Neutrophil (primary cell): ENCODE measurements at regions not wholly inside any gene's neighbourhood (a gene's known extent, or its start where the extent isn't known, plus 50 kb on each side); places are given as distances from the start of the nearest gene placed in this dataset.

ENCODE experiments used
- H3K27ac ChIP-seq: fragments of 200-600 bp; sonication (generic); 2 replicates; pipeline ENCODE4 v1.5.1; 2016; ENCODE audit warnings: mild to moderate bottlenecking, moderate library complexity
- H3K27me3 ChIP-seq: fragments of 200-600 bp; sonication (generic); 2 replicates; pipeline ENCODE4 v1.6.0; 2016; ENCODE audit warnings: mild to moderate bottlenecking
- H3K36me3 ChIP-seq: fragments of 200-600 bp; sonication (generic); 2 replicates; pipeline ENCODE4 v1.5.1; 2017
- H3K4me1 ChIP-seq, 2 experiments: fragments of 200-600 bp in 1 of 2; sonication (generic) in 1 of 2; 1 replicate in 1 of 2; 2 replicates in 1 of 2; pipeline versions ENCODE4 v1.5.1 to v1.6.1; 2013 to 2016; ENCODE audit warnings: low read depth in 1 of 2, low read length in 1 of 2, mild to moderate bottlenecking in 1 of 2, moderate library complexity in 1 of 2; ENCODE audit not compliant: control insufficient read depth in 1 of 2, insufficient read depth in 1 of 2
- H3K4me3 ChIP-seq, 2 experiments: fragments of 200-600 bp in 1 of 2; sonication (generic) in 1 of 2; 1 replicate in 1 of 2; 2 replicates in 1 of 2; pipeline ENCODE4 v1.5.1; 2013 to 2016; ENCODE audit warnings: low read depth in 1 of 2, low read length in 1 of 2, mild to moderate bottlenecking in 1 of 2, moderate library complexity in 1 of 2
- H3K9me3 ChIP-seq: fragments of 200-600 bp; sonication (generic); 2 replicates; pipeline ENCODE4 v1.5.1; 2016
- CTCF ChIP-seq: fragments of 200-600 bp; sonication (generic); IDR thresholded peaks from 2 replicates; pipeline ENCODE4 v1.5.1; 2016; ENCODE audit warnings: antibody characterized with exemption

DNA sequence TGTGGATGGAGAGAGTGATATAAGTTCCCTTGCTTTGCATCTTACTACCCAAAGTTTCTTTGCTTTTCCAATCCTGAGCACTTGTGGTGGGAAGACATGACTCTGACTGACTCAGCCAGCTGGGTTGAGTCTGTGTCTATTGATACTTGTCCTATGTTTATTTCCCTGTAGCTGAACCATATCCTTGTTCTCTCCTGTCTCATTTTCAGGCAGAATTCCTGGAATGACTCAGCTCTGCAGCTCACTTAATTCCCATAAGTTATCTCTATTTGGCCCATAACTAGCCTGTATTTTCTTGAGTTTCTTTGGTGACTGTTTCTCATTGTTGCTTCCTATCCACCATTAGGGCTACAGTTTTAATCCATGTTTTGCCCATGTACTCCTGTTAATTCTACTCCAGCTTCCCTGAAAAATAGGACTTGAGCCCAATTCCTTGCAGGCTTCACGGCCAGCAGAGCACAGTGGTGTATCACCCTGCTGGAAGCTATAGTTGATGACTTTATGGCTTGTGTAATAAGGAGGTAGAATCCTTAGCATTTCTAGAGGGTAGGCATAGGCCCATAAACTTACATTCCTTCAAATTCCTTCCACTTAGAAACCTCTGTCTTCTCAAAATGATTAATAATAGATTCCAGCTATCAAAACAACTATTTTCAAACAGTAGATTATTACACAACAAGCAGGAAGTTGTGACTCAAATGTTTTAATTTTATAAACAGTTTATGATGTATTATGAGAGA lies 183.1 kb downstream of the TMTC3 start:
- H3K27ac ChIP-seq, result no peak overlapping the region

GRCh38 chr12:88325816-88326189 lies 183.7 kb downstream of the TMTC3 start:
- Histone ChIP-seq H3K27me3 (no peaks in the 10 kb centered on the region), H3K4me3 (no peak overlapping the region)
- TF ChIP-seq CTCF, result no peak

More for the DNA sequence above, 183.1 kb downstream of the TMTC3 start:
- no peak for TF ChIP-seq CTCF
- H3K4me3 ChIP-seq, result no peak overlapping the region
- no peaks in the 10 kb centered on the region for H3K36me3 ChIP-seq
- H3K4me1 ChIP-seq, result no peaks in the 10 kb centered on the region
- no peaks in the 10 kb centered on the region for H3K9me3 ChIP-seq
- H3K27me3 ChIP-seq, result no peaks in the 10 kb centered on the region

DNA sequence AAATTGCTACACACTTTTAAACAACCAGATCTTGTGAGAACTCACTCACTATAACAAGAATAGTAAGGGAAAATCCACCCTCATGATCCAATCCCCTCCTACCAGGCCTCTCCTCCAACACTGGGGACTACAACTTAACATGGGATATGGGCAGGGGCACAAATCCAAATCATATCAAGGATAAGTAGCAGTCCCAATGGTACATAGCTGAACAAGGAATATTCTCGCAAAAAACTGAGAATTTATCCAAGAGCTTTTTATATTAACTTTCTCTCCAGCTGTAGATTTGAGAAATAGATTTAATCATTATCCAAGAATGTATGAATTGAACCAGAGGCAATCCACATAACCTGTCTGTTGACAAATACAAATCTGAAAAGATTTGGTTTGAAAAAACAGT lies 185.2 kb downstream of the TMTC3 start:
- Histone ChIP-seq H3K9me3 (no peaks in the 10 kb centered on the region), H3K4me3 (no peak overlapping the region), H3K36me3 (no peaks in the 10 kb centered on the region), H3K27ac (no peak overlapping the region), H3K4me1 (no peaks in the 10 kb centered on the region), H3K27me3 (no peaks in the 10 kb centered on the region)
- TF ChIP-seq CTCF, result no peak

More at GRCh38 chr12:88325816-88326189, 183.7 kb downstream of the TMTC3 start:
- no peaks in the 10 kb centered on the region for H3K9me3 ChIP-seq
- no peaks in the 10 kb centered on the region for H3K4me1 ChIP-seq
- H3K27ac ChIP-seq, result no peak overlapping the region
- H3K36me3 ChIP-seq, result no peaks in the 10 kb centered on the region

DNA sequence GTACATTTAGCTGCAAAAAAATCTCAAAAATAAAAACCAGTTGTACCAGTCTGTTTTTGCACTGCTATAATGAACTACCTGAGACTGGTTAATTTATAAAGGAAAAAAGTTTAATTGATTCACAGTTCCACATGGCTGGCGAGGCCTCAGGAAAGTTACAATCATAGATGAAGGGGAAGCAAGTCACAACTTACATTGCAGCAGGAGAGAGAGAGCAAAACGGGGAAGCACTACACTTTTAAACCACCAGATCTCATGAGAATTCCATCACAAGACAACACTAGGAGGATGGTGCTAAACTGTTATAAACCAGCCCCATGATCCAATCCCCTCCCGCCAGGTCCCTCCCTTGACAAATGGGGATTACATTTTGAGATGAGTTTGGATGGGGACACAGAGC lies 186.0 kb downstream of the TMTC3 start:
- Histone ChIP-seq H3K4me1 (no peaks in the 10 kb centered on the region), H3K27ac (no peak overlapping the region), H3K4me3 (no peak overlapping the region), H3K9me3 (no peaks in the 10 kb centered on the region), H3K27me3 (no peaks in the 10 kb centered on the region), H3K36me3 (no peaks in the 10 kb centered on the region)
- TF ChIP-seq CTCF, result no peak

GRCh38 chr12:88329833-88330232 lies 187.7 kb downstream of the TMTC3 start:
- H3K36me3 ChIP-seq, result no peaks in the 10 kb centered on the region
- H3K4me1 ChIP-seq, result no peaks in the 10 kb centered on the region
- H3K4me3 ChIP-seq, result no peak overlapping the region
- no peaks in the 10 kb centered on the region for H3K27me3 ChIP-seq
- H3K9me3 ChIP-seq, result no peaks in the 10 kb centered on the region
- H3K27ac ChIP-seq, result no peak overlapping the region
- no peak for TF ChIP-seq CTCF
